Left ventricle myocardium superior (tissue), 1 donor: ENCODE measurements at regions not wholly inside any gene's neighbourhood (a gene's known extent, or its start where the extent isn't known, plus 50 kb on each side); places are given as distances from the start of the nearest gene placed in this dataset.
A peak's percentile ranks its signal among the peaks of the same experiment; 100 is the strongest.
"Not testable (repeated sequence)": the region's sequence is repeated elsewhere in the genome, so short reads cannot be mapped to it uniquely, and the experiment has no call there.

Experiments used
- ATAC-seq: fragments of 200-7000 bp; cut with Tn5 transposase; one replicate; pipeline ENCODE4 v1.9.1; 2020; ENCODE audit warnings: mild to moderate bottlenecking, moderate library complexity
- DNase-seq: peaks from one replicate; pipeline ENCODE4 v3.0.0-alpha.2; 2020
- intact Hi-C: fragments of 100-400 bp; cut with micrococcal nuclease; formaldehyde crosslinking; loops from one replicate; pipeline ENCODE4 v1.11.0; 2022
- donor health status: DM: no; HTN: yes; CAD: no; lungs with severe emphysema.

DNA sequence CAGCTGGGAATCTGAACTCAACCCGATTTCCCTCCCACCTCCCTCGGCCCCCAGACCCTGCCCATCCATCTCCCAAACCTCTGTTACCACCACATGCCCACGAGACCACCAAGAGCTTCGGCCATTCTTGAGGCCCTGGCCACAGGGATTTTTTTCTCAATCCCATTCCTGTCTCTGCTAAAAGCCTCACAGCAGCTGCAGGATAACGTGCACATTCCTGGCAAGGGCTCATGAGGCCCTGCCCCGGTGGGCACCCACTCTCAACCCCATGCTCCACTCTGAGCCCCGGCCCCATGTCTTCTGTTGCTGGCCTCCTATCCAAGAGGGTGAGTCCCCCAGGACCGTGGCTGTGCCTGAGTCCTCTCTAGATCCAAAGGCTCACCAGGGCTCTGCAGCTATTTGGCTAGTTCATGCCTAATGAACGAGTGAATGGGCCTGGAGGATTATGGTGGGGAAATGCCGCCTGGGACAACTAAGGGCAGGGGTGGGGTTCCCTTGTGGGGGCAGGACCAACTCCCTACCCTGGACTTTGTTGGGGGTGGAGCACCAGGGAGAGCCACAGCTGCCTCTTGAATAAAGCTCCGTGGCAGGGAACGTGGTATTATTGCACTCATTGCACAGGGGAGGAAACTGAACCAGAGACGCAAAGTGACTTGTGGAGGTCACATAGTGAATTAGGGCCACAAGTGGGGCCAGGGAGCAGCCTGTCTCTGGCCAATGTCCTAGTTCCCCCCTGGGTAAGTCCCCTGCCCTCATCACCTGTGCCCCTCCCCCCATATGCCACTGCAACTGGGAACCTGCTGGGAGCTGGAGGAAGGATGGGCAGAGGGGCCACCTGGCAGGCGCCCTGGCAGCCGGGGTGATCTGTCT, 113.8 kb upstream of the SMURF2 start:
- ATAC-seq = no peak
- intact Hi-C loops = no loop called here
- no peak for DNase-seq

DNA sequence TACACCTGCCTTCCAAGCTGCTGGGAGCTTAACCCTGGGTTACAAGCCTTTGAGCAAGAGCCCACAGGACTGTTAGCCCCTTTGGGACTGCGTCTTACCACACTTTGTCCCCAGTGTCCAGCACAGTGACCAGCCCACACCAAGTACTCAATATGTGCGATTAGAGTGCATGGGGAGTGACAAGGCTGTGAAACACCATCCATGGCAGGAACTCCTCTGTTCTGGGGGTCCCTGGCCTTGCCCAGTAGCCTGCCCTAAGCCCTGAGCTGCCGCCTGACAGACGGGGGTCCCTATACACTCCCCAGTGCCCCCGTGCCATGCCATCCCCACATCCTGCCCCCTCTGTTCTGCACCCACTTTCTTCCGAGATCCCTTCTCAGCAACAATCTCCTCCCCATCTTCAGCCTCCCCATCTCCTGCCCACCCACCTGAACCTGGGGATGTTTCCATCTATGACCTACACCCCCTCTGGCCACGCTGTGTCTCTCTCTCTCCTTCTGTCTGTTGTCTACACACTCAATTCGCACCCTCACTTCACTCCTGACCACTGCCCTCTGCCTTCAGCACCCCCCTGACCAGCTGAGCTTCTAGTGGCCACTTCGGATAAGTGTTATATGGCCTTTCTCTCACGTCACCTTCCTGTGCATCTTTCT, 112.9 kb upstream of the SMURF2 start:
- intact Hi-C loops = no loop called here

DNA sequence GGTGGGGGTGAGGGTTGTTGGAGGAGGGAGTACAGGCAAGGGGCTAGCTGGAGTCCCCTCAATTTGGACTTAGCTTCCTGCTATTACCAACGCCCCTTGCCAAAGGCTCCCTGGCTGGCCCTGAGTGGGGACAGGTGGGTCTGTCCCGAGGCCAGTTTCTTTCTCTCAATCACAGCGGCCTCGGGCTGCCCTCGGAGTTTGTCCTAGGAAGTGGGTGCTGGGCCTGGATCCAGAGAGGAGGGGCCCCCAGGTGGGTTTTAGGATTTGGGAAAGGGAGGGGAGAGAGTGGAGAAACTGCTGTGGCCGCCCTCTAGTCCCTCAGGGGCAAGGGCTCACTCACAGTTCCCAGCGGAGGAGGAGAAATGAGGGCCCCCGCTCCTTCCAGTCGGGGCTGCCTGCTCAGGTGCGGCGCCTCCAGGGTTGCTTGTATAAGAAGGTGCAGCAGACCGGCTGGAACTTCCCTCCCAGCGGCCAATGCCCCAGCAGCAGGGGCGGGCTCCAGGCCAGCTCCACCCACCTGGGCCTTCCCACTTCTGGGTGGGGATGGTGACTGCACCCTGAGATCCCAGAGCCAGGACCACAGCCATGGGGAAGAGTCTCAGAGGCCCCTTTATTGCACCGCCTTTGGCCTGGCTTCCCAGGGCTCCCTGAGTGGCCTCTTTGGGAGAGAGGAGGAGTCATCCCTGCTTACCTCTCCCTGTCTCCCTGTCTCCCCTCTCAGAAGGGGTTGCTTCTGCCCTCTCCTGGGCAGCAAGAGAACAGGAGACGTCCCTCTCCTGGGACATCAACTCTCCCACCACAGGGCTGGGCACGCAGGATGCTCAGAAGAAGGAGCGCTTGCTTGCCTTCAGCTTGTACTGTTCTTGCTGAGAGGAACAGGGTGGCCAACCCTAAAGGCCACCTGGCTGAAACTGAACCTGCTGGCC, 112.0 kb upstream of the SMURF2 start:
- DNase-seq (no peak), ATAC-seq (no peak)
- intact Hi-C loops = no loop called here

More for the DNA sequence above, 112.9 kb upstream of the SMURF2 start:
- ATAC-seq = no peak
- no peak for DNase-seq

DNA sequence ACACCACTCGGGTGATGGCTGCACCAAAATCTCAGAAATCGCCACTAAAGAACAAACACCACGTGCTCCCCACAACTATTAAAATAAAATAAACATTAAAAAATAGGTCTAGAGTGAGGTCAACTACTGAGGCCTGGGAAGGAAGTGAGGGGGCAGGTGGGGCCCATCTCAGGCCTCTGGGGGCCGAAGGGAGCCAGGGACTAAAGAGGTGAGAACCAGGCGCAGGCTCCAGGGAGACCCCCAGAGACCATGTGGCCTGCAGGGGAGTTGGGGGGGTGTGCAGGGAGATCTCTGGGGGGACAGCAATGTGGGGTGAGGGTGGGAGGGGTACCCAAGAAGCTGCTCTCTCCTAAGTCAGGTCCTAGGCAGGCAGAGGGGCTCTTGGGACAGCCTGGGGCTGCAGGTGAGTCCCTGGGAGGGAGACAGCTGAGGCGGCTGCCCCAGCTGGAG, 111.3 kb upstream of the SMURF2 start:
- intact Hi-C loops = no loop called here
- ATAC-seq (no peak), DNase-seq (no peak)

DNA sequence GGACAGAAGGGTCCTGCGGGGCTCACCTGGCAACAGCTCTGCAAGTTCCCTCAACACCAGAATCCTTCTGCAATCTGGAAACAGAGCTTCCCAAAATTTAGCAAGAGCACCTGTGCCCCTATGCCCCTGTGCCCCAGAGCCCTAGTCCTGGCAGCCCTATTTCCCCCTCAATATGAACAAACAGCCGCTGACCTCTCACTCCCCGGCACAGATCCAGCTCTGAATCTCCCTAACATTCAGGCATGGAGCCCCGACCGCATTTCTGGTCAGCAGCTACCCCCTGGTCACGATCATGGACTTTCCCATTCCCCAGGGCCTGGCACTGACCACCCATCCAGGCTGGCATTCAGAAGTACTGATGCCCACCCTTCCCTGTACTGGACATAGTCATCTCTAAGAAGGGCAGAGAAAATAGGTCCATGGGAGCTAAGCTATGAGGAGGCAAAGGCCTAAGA, 110.8 kb upstream of the SMURF2 start:
- intact Hi-C loops = no loop called here
- no peak for DNase-seq
- ATAC-seq = no peak

DNA sequence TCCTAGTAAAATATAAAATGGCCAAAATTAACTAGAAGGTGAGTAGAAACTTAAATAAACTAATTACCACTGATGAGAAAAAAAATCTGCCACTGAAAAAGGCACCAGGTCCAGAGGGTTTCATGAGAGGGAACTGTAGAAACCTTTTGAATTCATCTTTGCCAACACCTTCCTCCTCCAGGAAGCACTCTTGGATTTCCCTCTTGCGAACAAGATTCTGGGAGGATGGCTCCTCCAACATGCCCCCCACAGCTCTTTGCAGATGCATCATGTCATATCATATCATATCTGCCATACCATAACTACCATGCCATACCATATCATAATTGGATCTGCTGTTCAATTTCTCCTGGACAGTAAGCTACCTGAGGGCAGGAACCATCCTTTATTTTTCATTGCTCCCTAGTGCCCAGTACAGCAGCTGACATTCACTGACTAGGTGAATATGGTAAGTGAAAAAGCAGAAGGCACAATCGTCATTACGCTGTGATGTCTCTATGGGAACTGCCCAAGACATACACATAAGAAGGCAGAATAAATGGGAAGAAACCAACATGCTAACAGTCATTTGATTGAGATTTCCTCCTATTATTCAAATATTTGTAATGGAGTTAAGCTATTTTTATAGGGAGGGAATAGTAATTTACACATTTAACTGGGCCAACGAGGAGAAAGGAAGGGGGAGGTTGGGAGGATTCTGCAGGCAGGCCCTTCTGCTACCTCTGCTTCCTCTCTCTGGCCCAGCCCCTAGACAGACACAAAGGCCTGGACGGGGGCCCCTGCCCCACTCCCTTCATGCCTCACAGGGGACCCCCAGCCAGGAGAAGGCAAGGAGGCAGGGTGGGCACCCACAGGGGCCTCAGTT, 110.1 kb upstream of the SMURF2 start:
- DNase-seq (no peak), ATAC-seq (no peak)
- intact Hi-C loops = no loop called here

DNA sequence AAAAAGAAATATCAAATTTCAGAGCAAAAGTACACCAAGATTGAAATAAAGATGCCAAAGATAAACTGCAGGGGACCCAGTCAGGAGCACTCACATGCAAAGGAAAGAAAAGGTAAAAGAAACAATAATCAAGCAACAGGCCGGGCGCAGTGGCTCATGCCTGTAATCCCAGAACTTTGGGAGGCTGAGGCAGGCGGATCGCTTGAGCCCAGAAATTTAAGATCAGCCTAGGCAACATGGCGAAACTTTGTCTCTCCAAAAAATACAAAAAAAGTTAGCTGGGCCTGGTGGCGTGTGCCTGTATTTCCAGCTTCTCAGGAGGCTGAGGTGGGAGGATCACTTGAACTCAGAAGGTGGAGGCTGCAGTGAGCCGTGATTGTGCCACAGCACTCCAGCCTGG, 107.6 kb upstream of the SMURF2 start:
- ATAC-seq (no peak), DNase-seq (no peak)
- intact Hi-C loops = no loop called here

DNA sequence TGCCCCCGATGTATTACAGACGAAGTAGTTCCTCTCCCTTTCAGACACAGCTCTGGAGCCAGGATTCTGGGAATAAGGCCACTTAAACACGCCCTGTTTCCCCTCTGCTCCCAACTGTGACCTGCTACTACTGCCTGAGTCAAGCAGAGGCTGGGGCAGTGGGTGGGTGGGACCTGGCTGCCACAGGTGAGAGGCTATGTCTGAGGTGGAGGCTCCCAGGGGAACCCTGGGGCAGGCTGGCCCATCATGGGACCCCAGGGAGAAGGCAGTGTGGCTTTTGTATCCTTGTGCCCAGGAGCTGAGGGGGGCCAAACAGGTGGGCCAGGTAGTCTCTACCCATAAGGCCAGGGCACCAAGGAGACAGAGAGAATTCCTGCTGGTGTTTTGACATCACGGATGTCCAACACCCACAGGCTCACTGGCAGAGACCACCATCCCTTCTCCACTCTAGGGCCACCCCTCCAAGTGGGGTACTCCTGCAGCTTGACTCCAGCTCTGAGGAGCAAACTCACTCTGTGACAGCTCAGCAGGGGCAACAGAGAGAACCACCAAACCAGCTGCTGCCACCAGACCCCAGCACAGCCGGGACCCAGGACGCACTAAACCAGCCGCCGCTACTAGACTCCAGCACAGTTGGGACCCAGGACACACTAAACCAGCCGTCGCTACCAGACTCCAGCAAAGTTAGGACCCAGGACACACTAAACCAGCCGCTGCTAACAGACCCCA, 105.3 kb upstream of the SMURF2 start:
- DNase-seq = no peak
- no peak for ATAC-seq
- intact Hi-C loops = no loop called here

DNA sequence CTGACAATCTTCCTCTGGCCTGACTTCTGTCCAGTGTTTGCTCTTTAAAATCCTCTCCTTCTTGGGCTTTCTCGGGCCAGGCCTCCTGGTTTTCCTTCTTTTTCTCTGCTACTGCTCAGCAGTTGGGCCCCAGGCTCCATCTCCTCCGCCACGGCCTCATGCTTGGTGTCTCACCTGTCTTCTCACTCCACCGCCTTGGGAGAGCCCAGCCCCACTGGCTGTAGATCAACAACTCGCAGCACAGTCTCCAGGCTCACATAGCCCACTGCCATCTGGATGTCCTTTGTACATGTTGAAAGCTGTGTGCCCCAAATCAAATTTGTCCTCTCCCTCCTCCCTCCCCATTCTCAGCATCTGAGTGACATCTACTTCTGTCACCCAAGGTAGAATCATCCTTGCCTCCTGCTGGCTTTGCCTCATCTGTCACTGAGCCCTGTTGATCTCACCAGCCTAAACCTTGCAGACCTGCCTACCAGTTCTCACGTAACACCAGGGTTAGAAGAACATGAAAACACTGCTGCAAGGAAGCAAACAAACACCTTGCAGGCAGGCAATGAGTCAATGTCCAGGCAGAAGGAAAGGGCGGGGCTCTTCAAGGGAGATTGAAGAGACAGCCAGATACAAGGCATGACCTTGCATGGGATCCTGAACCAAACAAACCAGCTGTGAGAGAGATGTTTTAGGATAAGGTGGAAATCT, 103.2 kb upstream of the SMURF2 start:
- DNase-seq = no peak
- intact Hi-C loops = no loop called here
- ATAC-seq = no peak

DNA sequence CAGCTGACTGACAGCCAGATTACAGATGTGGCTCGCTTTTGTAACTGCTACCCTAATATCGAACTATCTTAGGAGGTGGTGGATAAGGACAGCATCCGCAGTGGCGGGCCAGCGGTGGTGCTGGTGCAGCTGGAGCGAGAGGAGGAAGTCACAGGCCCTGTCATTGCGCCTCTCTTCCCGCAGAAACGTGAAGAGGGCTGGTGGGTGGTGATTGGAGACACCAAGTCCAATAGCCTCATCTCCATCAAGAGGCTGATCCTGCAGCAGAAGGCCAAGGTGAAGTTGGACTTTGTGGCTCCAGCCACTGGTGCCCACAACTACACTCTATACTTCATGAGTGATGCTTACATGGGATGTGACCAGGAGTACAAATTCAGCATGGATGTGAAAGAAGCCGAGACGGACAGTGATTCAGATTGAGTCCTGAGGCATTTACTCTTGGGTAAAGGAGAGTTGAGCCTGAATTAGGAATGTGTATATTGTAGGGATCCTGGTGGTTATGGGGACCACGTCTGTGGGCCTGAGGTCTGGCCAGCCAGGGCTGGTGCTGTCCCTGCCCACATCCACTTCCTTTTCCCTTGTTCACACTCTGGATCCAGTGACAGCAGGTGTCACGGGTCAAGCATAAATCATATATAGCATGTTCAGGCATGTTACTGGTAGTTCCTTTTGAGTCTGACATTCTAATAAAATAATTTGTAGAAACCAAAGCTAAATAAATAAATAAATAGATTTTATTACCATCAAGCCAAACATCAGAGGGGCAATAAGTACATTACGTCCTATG, 89.0 kb upstream of the SMURF2 start:
- intact Hi-C loops = no loop called here
- no peak for DNase-seq
- ATAC-seq = no peak

DNA sequence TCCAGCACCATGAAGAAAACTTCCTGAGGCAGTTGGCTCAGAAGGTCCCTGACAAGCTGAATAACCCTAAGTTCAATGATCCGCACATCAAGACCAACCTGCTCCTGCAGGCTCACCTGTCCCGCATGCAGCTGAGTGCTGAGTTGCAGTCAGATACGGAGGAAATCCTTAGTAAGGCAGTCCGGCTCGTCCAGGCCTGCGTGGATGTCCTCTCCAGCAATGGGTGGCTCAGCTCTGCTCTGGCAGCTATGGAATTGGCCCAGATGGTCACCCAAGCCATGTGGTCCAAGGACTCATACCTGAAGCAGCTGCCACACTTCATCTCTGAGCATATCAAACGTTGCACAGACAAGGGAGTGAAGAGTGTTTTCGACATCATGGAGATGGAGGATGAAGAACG, 88.4 kb upstream of the SMURF2 start:
- intact Hi-C loops = no loop called here
- DNase-seq = no peak
- ATAC-seq = no peak

DNA sequence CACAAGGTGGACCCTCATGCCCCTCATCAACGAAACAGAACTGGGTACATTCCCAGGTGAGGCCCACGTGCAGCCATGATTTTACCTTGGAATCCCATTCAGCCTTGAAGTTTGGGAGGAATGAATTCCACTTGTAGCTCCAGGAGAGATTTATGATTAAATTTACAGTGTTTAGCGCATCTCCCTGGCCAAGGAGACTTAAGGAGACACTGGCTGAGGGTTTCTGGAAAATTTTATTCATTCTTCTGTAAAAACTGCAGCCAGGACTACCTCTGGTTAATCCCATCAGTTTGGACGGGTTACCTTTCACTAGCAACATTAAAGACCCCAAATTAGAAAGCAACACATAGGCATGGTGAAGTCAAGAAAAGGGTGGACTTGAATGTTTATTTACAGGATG, 87.2 kb upstream of the SMURF2 start:
- DNase-seq (no peak), ATAC-seq (no peak)
- intact Hi-C loops = no loop called here

DNA sequence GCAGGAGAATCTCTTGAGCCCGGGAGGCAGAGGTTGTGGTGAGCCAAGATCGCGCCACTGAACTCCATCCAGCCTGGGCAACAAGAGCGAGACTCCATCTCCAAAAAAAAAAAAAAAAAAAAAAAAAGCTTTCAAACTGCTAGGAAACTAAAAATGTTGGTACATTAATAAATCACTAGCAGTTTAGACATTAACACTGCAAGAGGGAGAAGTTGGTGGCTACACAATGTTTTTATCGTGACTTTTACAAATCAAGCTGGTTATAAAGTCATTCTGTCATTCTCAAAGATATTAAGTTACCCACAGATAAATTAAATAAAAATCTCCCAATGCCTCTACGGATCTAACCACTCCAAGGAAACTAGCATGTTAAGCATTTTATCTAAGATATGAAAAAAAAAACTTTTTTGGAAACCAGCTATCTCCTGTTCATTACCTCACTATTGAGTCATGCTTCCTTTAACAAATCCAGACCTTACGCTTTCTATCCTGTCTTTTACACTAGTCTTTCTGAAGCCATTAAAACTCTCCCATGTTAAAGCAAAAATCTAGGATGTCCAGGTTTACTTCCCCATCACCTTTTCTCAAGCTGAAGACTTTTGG, 85.9 kb upstream of the SMURF2 start:
- DNase-seq (no peak), ATAC-seq (peak; percentile 80)
- intact Hi-C loops = no loop called here

DNA sequence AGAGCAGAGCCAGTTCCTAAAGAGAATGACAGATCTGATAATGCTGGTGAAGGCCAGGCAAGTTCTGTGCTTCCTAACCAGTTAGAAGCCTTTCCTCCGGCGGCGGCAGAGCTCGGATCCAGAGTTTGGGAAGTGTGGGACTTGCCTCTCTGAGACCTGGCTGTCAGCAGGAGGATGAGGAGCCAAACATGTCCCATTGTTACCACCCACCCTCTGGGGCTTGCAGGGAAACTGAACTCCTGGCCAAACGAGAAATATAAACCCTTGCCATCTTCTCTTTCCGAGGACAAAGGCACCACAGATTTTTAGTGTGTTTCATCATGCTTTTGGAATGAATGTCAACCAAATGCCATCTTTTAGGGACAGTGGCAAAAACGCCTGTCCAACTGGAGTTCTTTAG, 80.2 kb upstream of the SMURF2 start:
- intact Hi-C loops = no loop called here
- ATAC-seq = peak; percentile 78
- peak; percentile 70 for DNase-seq

DNA sequence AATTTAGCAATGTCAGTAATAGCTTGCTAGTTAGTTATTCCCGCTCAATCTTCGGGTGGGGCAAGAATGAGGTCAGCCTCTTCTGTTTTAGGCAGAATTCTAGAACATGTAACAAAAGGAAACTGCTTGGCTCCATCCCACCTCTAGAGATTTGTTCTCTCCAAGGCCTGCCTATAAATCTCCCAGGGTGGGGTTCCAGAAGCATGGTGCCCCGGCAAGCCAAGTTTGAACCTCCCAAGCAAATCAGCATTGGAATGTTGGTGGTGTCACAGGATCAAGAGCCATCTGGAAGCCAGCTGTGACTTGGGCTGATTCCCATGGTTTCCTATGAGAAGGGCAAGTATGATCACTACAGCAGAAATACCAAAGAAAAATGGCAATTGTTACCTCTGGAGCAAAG, 79.8 kb upstream of the SMURF2 start:
- intact Hi-C loops = not testable (repeated sequence)
- peak; percentile 84 for ATAC-seq
- DNase-seq = peak; percentile 71

DNA sequence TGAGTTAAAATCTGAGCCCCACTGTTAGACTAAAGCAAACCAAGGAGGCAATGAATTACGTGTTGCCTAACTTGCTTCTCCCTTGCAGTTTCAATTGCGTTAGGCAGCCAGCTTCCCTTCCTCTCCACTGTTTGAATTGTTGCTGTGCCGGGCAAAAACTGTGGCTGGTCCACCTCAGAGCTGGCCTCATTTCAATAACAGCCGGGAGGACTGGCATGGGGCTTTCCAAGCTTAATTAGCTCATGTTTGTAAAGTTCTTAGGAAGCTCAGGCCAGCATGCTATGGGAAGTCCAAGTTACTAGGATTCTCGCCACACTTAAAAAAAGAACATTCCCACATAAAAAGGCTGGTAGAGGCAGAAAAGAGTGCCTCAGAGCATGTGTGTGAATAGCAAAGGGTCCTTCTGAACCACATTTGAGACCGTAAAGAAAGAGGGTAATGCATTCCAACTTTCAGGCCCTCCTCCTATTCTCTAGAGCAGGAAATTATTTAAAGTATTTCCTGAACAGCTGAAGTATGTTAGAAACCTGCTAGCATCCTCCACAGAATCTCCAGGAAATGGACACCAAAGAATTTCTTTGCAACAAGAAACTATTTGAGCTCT, 79.0 kb upstream of the SMURF2 start:
- intact Hi-C loops = no loop called here
- peak; percentile 27 for ATAC-seq
- peak; percentile 43 for DNase-seq
